HG03520 (cell line): ENCODE measurements at regions not wholly inside any gene's neighbourhood (a gene's known extent, or its start where the extent isn't known, plus 50 kb on each side); places are given as distances from the start of the nearest gene placed in this dataset.

Source experiments
- ATAC-seq: cut with Tn5 transposase; IDR thresholded peaks from one replicate; pipeline ENCODE4 v1.9.1; 2021; ENCODE audit warnings: mild to moderate bottlenecking, moderate library complexity; ENCODE audit not compliant: unreplicated experiment

DNA sequence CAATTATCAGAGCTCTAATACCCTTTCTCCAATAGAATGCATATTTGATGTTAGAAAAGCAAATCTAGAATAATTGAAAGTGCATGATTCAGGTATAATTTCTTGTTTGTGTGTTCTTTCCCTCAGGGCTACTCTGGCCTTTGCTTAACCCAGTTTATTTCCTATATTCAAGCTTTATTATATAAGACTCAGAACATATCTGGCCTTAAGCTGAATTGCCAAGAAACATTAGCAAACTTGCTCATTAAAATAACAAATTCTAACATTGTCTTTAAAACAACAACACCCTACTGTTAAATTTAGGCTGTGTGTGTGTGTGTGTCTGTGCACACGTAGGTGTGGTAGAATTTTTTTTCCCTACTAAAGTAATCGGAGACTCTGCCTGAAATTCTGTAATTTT lies 426.5 kb downstream of the UTRN start:
- ATAC-seq = no peak

DNA sequence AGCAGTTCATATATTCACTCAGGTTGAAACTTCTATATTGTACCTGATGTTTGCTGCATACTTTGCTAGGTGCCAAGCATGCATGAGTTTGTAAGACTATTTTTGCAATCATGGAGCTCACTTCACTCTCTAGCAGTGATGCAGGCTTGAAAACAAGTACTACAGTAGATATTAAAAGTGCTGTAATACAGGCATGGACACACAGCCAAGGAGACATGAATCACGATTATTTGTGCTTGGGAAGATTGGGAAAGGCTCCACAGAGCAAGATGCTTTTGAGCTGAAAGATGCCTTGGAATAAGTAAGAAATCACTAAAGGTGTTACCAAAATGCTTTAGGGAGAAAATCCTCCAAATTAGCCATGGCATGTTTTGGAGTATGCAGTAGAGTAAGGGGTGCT lies 427.4 kb downstream of the UTRN start:
- no peak for ATAC-seq

DNA sequence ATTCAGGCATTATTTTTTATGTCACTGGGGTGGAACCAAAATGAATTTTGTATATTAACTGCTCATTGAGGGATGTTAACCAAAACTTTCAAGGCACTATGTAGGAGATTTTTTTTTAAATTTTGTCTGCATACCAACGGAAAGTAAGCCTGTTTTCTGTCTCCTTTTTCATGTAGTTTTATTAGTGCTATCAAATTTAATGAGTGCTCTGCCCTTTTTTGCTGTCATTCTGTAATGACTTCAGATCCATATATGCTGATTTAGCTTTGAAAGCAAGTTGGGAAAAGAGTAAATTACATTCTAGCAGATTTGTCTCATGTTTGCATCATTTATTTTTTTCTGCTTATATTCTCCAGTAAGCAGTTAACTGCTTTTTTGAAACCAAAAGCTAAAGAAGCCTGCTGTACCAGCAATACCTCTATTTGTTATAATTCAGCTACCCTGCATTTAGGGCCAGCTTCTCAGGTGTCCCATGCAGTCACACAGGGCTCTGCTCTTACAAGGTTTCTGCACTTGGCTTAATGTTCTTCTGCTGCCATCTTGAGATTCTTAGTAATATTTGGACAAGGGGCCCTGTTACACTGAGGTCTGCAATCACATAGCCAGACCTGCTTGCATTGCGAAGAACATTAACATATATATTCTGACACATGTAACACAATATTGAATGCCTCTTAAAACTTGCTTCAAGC lies 429.0 kb downstream of the UTRN start:
- ATAC-seq = no peak

GRCh38 chr6:144715344-144715743 lies 430.2 kb downstream of the UTRN start:
- peak; percentile 84 for ATAC-seq

GRCh38 chr6:144718431-144718830 lies 433.3 kb downstream of the UTRN start:
- ATAC-seq = no peak

- no peak for ATAC-seq
These were observed 436.1 kb downstream of the UTRN start for GRCh38 chr6:144721232-144721631.

GRCh38 chr6:144722154-144722737 lies 437.1 kb downstream of the UTRN start:
- ATAC-seq = no peak

DNA sequence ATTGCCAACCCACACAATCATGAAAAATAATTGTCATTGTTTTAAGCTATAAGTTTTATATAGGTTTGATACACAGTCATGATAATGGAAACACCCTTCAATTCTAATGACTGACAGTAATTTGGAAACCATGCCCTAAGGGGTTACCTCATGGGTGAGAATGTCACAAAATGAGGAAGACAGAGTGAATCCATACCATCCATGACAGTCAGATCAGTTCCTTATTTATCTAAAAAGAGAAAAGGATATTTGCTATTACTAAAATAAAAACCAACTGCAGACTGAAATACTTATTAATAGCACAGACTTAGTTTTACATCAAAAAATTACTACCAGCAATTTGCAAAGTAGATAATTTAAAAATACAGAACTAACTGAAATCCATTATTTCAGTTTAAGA lies 437.8 kb downstream of the UTRN start:
- ATAC-seq = no peak

GRCh38 chr6:144723431-144723830 lies 438.3 kb downstream of the UTRN start:
- ATAC-seq = no peak

- ATAC-seq = no peak
These were observed 439.7 kb downstream of the UTRN start for GRCh38 chr6:144724818-144725217.

- peak; percentile 69 for ATAC-seq
These were observed 440.8 kb downstream of the UTRN start for GRCh38 chr6:144725736-144726522.

GRCh38 chr6:144728804-144729203 lies 443.7 kb downstream of the UTRN start:
- no peak for ATAC-seq

DNA sequence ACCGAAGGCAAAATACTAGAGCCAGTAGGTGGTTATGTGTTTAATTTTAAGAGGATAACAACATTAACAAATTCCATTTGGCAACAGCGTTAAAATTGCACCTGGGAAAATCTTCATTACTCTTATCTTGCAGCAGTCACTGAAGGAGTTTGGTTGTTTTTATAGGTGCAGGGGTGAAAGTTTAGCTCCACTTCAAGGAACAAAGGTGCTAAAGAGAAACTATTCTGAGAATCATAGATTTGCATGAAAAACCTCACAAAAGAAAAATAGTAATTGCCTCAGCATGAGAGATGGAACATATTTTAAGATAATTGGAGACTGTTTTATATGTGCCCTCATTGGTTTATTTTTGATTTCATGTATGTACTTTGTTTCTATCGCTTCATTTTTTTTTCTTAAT lies 444.4 kb downstream of the UTRN start:
- ATAC-seq = peak; percentile 66

DNA sequence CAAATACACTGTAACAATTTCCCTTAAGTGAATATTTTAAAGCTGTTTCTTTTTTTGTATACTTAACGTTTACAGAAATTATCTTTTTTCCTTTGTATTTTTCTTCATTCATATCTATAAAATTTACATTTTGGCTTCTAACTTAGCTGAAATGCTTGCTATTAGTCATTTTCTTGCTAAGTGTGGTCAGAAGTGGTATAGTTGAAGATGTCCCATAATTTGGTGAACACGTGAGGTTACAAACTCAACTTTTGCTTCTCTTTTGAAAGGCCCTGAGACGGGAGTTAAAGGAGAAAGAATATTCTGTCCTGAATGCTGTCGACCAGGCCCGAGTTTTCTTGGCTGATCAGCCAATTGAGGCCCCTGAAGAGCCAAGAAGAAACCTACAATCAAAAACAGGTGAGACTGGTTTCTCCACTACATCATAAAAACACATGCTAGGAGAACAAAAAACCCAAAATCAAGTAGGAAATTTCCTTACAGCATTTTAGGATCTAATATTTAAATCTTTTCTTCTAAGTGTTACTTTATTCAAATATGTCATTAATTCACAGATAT lies 445.0 kb downstream of the UTRN start:
- peak; percentile 32 for ATAC-seq

GRCh38 chr6:144731229-144731628 lies 446.1 kb downstream of the UTRN start:
- no peak for ATAC-seq

GRCh38 chr6:144736763-144737162 lies 451.6 kb downstream of the UTRN start:
- ATAC-seq = no peak

- no peak for ATAC-seq
These were observed 452.9 kb downstream of the UTRN start for GRCh38 chr6:144737998-144738397.

DNA sequence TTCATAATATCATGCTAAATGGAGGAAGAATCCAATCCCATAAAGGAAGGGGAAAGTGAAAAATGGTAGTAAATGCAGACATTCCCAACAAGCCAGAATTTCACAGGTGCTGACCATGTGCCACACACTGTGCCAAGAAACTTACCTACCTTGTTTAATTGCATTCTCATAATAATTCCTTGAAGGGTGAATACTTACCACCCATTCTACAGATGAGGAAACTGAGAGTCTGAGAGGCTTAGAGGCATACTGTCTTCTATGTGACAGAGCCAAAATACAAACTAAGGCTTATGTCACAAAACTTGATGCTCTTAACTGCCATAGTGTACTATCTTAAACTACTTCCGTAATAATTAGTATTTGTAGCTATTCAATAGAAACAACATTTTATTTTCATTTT lies 454.7 kb downstream of the UTRN start:
- ATAC-seq = no peak

DNA sequence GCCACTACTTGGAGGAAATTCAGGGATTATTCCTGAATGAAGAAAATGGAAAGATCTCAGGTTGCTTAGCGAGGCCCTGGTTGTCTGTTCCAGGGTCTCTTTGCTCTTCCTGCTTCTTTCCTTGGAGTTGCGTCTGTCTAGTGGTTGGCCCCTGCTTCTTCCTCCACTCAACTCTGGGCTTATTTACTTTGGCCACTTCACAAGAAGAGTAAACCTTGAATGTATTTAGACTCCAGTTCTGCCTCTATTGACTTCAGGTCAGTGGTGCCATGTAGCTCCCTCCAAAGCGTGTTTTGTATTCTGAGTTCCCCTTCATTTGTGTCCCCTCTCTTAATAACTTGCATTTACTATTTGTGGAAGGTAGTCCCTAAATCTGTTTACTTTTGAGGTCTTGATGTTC lies 456.5 kb downstream of the UTRN start:
- ATAC-seq = no peak

- no peak for ATAC-seq
These were observed 457.6 kb downstream of the UTRN start for GRCh38 chr6:144742779-144743178.

DNA sequence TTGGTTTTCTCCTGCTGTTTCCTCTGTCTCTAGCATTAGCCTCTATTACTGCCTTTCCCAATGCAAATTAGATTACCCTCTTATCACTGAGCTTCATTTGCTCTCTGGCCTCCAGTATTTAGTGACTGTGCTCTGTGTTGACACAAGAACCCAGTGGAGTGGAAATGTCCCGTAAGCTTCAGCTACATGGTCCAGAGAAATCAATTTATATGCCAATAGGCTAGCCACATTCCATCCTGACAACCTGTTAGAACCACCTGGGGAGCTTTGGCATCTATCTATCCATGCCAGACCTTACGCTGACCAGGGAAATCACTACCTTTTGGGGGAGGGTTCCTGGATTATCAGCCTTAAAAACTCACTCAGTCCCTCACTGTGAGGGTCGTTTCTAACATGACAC lies 459.6 kb downstream of the UTRN start:
- no peak for ATAC-seq

DNA sequence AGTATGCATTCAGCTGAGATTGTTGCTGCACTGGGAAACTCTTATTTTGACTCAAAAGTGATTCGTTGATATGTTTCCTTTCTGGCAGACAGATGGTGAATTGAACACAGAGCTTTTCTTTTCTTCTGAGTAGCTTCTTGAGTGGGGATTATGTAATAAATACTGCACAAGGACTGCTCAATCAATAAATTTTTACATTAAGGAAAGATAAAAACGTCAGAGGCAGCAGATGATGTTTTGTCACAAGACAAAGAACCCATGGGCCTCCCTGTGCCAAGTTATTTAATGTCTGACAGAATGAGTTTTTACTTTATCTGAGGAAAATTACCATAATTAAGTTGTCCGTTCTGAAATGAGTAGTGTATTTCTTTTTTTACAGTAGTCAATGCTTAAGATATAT lies 460.3 kb downstream of the UTRN start:
- no peak for ATAC-seq
